Esophagus squamous epithelium (tissue), 5 donors: ENCODE measurements at regions not wholly inside any gene's neighbourhood (a gene's known extent, or its start where the extent isn't known, plus 50 kb on each side); places are given as distances from the start of the nearest gene placed in this dataset.

Experiments
- DNase-seq: peaks from one replicate; lab custom pipeline; 2025; lab: John Stamatoyannopoulos, UW
- H3K27ac ChIP-seq, 4 donors: fragments of 200-600 bp; sonication (generic); one replicate each; pipeline ENCODE4 v1.5.1; 2016 to 2019; ENCODE audit warnings: mild to moderate bottlenecking in 1 of 4
- H3K27me3 ChIP-seq, 4 donors: fragments of 200-600 bp; sonication (generic); 1 replicate in 3 of 4; 2 replicates in 1 of 4; pipeline versions ENCODE4 v1.5.1 to v1.6.0; 2017 to 2021; ENCODE audit warnings: antibody characterized with exemption in 1 of 4
- H3K36me3 ChIP-seq, 3 donors: fragments of 200-600 bp; sonication (generic); one replicate each; pipeline ENCODE4 v1.5.1; 2016 to 2019
- H3K4me1 ChIP-seq, 3 donors: fragments of 200-600 bp; sonication (generic); one replicate each; pipeline ENCODE4 v1.5.1; 2017 to 2019
- H3K4me3 ChIP-seq, 4 donors: fragments of 200-600 bp; sonication (generic); 1 replicate in 3 of 4; 2 replicates in 1 of 4; pipeline ENCODE4 v1.5.1; 2016 to 2019; ENCODE audit warnings: mild to moderate bottlenecking in 2 of 4, moderate library complexity in 1 of 4
- H3K9me3 ChIP-seq, 3 donors: fragments of 200-600 bp; sonication (generic); one replicate each; pipeline ENCODE4 v1.5.1; 2016 to 2019
- POLR2A ChIP-seq, 4 donors: fragments of 450-650 bp; IDR thresholded peaks; one replicate each; pipeline ENCODE4 v1.6.1; 2017; ENCODE audit warnings: antibody characterized with exemption in 4 of 4, mild to moderate bottlenecking in 4 of 4, moderate library complexity in 3 of 4
- WGBS, 2 donors: methylation state at CpG; one replicate each; pipeline ENCODE4 v1.1.5; 2018; 5-methylcytosine and 5-hydroxymethylcytosine counted together
- intact Hi-C: fragments of 100-400 bp; cut with DNase I; formaldehyde crosslinking; loops from one replicate; pipeline ENCODE4 v1.15.0; 2022
- TF ChIP-seq, protein P1 (sequence below), 6 experiments: fragments of 450-650 bp in 4 of 6; fragments of 200-600 bp in 2 of 6; sonication (generic) in 2 of 6; IDR thresholded peaks; one replicate each; pipeline ENCODE4 v1.5.1; 2016 to 2019; ENCODE audit warnings: antibody characterized with exemption in 6 of 6, mild to moderate bottlenecking in 4 of 6, moderate library complexity in 4 of 6
- donor health status: DM: yes; HTN: yes; CAD: no.

GRCh38 chr18:51614033-51614432 is 416.6 kb upstream of the MEX3C start:
- Histone ChIP-seq H3K4me1 (peaks cover 10 to 33% (median 24%) of the 10 kb centered on the region in 3 donors), H3K36me3 (no peaks in the 10 kb centered on the region), H3K27me3 (no peaks in the 10 kb centered on the region), H3K27ac (no peak overlapping the region), H3K9me3 (no peaks in the 10 kb centered on the region), H3K4me3 (no peak overlapping the region)
- intact Hi-C loops, result no loop called here
- WGBS, 2 donors, result 25 to 27% methylated on average over 2 to 4 of the region's 5 CpGs
- TF ChIP-seq, protein P1, sequence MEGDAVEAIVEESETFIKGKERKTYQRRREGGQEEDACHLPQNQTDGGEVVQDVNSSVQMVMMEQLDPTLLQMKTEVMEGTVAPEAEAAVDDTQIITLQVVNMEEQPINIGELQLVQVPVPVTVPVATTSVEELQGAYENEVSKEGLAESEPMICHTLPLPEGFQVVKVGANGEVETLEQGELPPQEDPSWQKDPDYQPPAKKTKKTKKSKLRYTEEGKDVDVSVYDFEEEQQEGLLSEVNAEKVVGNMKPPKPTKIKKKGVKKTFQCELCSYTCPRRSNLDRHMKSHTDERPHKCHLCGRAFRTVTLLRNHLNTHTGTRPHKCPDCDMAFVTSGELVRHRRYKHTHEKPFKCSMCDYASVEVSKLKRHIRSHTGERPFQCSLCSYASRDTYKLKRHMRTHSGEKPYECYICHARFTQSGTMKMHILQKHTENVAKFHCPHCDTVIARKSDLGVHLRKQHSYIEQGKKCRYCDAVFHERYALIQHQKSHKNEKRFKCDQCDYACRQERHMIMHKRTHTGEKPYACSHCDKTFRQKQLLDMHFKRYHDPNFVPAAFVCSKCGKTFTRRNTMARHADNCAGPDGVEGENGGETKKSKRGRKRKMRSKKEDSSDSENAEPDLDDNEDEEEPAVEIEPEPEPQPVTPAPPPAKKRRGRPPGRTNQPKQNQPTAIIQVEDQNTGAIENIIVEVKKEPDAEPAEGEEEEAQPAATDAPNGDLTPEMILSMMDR (IDR thresholded peaks at IDR 0.05), result no peak
- no peak for TF ChIP-seq POLR2A (IDR thresholded peaks at IDR 0.05)
- DNase-seq, result no peak

DNA sequence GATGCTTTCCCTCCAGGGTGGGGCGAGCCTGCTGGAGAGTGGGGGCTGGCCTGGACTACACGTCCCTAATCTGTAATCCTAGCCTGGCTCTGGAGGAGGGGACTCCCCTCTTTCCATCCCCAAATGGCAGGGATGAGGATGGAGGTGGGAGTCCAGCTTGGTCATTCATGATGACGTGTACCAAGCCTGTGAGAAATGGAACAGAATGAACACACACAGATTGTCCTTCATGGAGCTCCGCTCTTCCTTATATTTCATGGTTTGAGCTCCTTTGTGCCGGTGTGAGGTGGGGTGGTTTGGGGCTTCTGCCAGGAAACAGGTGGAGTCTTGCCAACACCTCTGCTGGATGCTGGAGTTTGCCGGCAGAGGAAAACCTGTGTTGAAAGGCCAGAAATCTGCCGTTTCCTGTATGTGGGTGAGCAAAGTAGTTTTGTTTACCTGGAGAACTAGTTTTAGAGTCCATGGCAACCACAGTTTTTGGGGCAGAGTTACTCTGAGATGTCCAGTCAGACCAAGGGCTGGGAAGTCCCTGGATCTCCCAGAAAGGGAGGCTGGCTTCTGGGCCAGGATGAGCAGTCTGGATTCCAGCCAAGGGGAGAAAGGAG is 417.6 kb upstream of the MEX3C start:
- intact Hi-C loops, result no loop called here
- WGBS, 2 donors, result 28 to 33% methylated on average over 6 to 7 of the region's 7 CpGs
- TF ChIP-seq, protein P1 (IDR thresholded peaks at IDR 0.05), result no peak
- TF ChIP-seq POLR2A (IDR thresholded peaks at IDR 0.05), result no peak
- no peak overlapping the region for H3K4me3 ChIP-seq
- H3K27me3 ChIP-seq, result no peaks in the 10 kb centered on the region
- H3K4me1 ChIP-seq, result peaks cover 10 to 33% (median 24%) of the 10 kb centered on the region in 3 donors
- no peak for DNase-seq
- no peaks in the 10 kb centered on the region for H3K9me3 ChIP-seq
- H3K36me3 ChIP-seq, result no peaks in the 10 kb centered on the region
- peak overlapping the region in 1 of 4 donors; percentile 41 for H3K27ac ChIP-seq

DNA sequence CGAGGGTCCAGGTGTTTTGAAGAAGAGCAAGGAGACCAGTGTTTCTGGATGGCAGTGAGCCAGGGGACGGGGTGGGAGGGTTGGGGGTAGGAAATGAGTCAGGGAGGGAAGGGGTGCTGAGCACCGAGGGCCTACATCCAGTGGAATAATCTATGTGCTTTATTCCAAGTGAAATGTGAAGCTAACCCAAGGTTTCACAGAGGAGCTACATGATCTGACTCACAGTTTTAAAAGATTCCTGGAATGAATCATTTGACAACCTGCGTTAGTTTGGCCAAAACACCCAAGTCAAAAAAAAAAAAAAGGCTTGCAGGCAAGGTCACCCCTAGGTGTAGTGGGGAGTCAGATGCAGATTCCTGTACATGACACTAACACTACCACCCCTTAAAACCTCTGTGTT is 419.7 kb upstream of the MEX3C start:
- H3K9me3 ChIP-seq, result no peaks in the 10 kb centered on the region
- H3K4me3 ChIP-seq, result no peak overlapping the region
- TF ChIP-seq, protein P1 (IDR thresholded peaks at IDR 0.05), result no peak
- no peak for TF ChIP-seq POLR2A (IDR thresholded peaks at IDR 0.05)
- peaks cover 10 to 33% (median 24%) of the 10 kb centered on the region in 3 donors for H3K4me1 ChIP-seq
- H3K36me3 ChIP-seq, result no peaks in the 10 kb centered on the region
- intact Hi-C loops, result no loop called here
- H3K27ac ChIP-seq, result no peak overlapping the region
- H3K27me3 ChIP-seq, result peaks cover 0 to 3% (median 0%) of the 10 kb centered on the region in 4 donors
- DNase-seq, result no peak
- WGBS, 2 donors, result 23 to 38% methylated on average over 4 of the region's 4 CpGs

DNA sequence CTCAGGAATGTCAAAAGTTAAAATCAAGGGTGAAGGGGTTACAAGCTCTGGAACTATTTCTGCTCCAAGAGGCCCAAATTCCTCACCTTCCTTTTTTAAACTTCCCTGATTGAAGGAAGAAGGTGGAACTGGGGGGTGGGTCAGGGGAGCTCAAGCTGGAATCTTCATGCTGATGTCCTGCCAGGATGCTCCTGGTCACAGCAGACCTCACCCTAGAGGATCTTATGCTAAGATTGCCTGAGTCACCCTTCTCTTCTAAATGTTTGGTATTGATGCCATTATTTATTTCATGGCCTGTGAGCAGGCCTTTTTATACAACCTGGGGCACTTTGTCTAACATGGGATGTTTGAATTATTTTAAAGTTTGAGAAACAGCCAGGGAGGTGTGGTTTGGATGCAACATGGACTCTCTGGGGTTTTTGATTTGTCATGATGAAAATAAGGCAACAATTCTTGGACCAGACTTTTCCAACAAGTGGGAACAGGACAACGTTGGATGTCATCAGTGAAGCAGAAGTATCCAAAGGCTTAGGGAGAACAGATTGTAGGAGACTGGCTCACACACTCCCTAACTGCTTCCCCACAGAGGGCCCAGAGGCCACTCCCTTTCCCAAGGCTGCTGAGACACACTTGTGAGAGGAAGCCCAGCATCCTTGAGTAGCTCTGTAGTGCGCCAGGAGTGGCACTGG is 420.2 kb upstream of the MEX3C start:
- H3K27ac ChIP-seq, result no peak overlapping the region
- intact Hi-C loops, result no loop called here
- H3K4me1 ChIP-seq, result peaks cover 10 to 33% (median 24%) of the 10 kb centered on the region in 3 donors
- peaks cover 0 to 8% (median 0%) of the 10 kb centered on the region in 4 donors for H3K27me3 ChIP-seq
- no peak overlapping the region for H3K4me3 ChIP-seq
- no peak for TF ChIP-seq POLR2A (IDR thresholded peaks at IDR 0.05)
- TF ChIP-seq, protein P1 (IDR thresholded peaks at IDR 0.05), result no peak
- H3K36me3 ChIP-seq, result no peaks in the 10 kb centered on the region
- 44 to 54% methylated on average over 2 of the region's 2 CpGs for WGBS, 2 donors
- H3K9me3 ChIP-seq, result no peaks in the 10 kb centered on the region
- DNase-seq, result no peak

- Histone ChIP-seq H3K9me3 (no peaks in the 10 kb centered on the region), H3K4me3 (no peak overlapping the region), H3K27me3 (peaks cover 0 to 17% (median 0%) of the 10 kb centered on the region in 4 donors), H3K4me1 (peaks cover 10 to 28% (median 22%) of the 10 kb centered on the region in 3 donors), H3K27ac (no peak overlapping the region), H3K36me3 (no peaks in the 10 kb centered on the region)
- 63% methylated on average over 1 of the region's 1 CpG; no CpG with 5 or more reads in 1 of the 2 donors for WGBS, 2 donors
- intact Hi-C loops, result no loop called here
- TF ChIP-seq, protein P1 (IDR thresholded peaks at IDR 0.05), result no peak
- TF ChIP-seq POLR2A (IDR thresholded peaks at IDR 0.05), result no peak
- DNase-seq, result no peak
Observed at GRCh38 chr18:51619283-51619682, 421.8 kb upstream of the MEX3C start.
